Esophagus mucosa (tissue), 1 donor: ENCODE measurements at regions not wholly inside any gene's neighbourhood (a gene's known extent, or its start where the extent isn't known, plus 50 kb on each side); places are given as distances from the start of the nearest gene placed in this dataset.
"Not testable (repeated sequence)": the region's sequence is repeated elsewhere in the genome, so short reads cannot be mapped to it uniquely, and the experiment has no call there.

Experiments
- ATAC-seq: fragments of 200-7000 bp; cut with Tn5 transposase; one replicate; pipeline ENCODE4 v1.9.1; 2020
- donor health status: DM: yes; HTN: yes; CAD: no.

DNA sequence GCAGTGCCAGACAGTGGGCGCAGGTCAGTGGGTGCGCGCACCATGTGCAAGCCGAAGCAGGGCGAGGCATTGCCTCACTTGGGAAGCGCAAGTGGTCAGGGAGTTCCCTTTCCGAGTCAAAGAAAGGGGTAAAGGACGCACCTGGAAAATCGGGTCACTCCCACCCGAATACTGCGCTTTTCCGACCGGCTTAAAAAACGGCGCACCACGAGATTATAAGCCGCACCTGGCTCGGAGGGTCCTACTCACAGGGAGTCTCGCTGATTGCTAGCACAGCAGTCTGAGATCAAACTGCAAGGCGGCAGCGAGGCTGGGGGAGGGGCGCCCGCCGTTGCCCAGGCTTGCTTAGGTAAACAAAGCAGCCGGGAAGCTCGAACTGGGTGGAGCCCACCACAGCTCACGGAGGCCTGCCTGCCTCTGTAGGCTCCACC lies 77.9 kb downstream of the NR4A2 start:
- not testable (repeated sequence) for ATAC-seq

DNA sequence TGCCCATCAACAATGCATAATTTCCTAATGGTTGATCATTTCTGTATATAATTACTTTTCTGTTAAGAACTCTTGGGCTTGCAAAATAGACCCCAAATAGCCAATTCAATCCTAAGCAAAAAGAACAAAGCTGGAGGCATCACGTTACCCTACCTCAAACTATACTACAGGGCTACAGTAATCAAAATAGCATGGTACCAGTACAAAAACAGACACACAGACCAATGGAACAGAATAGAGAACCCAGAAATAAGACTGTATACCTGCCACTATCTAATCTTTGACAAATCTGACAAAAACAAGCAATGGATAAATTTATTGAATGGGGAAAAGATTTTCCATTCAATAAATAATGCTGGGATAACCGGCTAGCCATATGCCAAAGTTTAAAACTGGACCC lies 78.8 kb downstream of the NR4A2 start:
- ATAC-seq, result no peak

DNA sequence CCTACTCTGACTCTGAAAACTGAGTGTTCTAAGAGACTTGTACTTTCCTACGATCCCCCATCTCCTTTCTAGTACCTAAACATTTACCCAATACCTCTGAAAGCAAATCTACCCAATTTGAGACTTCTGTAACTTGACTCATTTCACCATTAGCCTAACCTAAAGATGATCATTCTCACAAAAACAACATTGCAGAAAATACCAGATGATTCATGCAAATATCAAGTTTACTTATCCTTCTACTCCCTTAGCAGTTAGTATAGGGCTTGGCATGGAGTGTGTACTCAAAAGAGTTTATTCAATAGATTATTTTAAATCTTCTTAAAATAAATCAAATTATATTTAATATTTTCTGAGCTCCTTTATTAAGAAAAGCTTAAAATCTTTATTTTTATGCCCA lies 89.6 kb downstream of the NR4A2 start:
- no peak for ATAC-seq

DNA sequence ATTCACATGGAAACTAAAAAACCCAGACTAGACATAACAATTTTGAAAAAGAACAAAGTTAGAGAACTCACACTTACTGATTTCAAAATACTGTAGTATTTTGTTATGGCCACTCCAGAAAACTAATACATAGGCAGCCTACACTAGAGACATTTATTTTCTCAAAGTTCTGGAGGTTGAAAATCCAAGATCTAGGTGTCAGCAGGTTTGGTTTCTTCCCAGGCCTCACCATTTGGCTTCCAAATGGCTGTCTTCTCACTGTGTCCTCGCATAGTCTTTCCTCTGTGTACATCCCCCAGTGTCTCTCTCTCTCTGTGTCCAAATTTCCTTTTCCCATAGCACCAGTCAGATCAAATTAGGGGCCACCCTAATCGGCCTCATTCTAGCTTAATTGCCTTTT lies 95.0 kb downstream of the NR4A2 start:
- ATAC-seq, result no peak

DNA sequence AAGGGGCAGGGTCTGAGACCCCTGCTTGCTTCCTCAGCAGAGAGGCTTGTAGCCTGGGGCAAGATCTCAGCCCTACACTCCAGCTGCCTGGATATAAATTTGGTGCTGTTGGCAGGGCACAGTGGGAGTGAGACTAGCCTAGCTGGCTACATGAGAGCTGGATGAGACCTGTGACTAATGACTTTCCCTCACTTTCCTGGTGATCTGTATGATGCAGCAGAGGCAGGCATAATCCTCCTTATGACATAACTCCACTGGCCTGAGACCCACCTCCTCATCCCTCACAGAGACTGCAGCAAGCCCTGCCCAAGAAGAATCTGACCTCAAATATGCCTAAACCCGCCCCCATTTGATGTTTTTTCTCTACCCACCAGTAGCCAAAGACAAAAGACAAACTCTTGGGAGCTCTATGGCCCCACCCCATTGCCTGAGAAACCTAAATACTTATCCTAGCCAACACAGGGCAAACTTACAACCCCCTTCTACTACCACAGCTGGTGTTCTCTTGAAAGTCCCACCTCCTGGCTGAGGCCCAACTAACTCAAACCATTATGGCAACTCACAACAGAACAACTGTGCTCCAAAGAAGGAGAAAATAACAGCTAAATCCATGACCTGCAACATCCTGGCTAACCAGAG lies 102.7 kb downstream of the NR4A2 start:
- peak; percentile 82 for ATAC-seq

DNA sequence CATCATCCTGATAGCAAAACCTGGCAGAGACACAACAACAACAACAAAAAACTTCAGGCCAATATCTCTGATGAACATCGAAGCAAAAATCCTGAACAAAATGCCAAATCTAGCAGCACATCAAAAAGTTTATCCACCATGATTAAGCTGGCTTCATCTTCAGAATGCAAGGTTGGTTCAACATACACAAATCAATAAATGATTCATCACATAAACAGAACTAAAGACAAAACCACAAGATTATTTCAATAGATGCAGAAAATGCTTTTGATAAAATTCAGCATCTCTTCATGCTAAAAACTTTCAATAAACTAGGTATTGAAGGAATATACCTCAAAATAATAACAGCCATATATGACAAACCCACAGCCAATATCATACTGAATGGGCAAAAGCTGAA lies 109.2 kb downstream of the NR4A2 start:
- ATAC-seq, result not testable (repeated sequence)

DNA sequence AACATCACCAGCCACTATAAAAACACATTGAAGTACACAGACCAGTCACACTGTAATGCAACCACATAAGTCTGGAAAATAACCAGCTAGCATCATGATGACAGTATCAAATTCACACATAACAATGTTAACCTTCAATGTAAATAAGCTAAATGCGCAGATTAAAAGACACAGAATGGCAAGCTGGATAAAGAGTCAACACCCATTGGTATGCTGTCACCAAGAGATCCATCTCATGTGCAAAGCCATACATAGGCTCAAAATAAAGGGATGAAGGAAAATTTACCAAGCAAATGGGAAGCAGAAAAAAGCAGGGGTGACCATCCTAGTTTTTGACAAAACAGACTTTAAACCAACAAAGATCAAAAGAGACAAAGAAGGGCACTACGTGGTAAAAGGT lies 110.8 kb downstream of the NR4A2 start:
- ATAC-seq, result no peak

DNA sequence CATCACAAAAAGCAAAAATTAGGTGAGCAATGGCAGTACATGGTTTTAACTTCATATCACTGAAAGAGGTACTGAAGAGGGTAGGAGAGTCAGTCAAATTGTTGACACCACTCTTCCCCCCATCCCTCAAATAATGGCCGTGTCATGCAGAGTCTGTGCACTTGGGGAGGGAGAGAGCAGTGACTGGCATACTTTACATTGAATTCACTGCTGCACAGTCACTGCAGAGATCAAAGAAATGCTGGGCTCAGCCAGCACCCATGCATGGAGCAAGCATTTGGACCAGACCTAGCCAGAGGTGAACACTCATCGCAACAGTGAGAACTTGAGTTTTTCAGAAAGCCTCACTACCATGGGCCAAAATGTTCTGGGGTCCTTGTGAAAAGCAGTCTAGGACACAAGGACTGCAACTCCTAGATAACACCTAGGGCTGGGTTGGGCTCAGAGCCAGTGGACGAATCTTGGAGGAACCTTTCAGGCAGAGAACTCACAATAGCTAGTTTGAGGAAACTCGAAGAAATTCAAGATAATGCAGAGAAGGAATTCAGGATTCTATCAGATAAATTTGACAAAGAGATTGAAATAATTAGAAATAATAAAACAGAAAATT lies 112.9 kb downstream of the NR4A2 start:
- no peak for ATAC-seq

DNA sequence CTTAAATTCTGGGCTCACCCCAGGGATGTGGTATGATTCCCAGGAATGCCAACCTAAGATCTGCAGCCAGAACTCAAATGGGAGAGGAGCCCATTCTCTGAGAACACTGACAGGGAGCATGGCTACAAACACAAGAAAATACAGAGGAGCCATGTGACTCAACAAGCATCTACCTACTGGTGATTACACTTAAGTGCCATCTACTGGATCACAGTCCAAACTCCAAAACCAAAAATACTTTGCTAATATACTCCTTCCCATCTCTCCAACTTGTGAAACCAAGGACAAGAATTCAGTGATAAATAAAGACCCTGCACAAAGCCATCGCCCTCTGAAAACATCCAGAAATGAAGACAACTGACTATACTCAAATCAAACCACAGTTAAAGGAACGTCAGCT lies 116.9 kb downstream of the NR4A2 start:
- peak; percentile 35 for ATAC-seq

DNA sequence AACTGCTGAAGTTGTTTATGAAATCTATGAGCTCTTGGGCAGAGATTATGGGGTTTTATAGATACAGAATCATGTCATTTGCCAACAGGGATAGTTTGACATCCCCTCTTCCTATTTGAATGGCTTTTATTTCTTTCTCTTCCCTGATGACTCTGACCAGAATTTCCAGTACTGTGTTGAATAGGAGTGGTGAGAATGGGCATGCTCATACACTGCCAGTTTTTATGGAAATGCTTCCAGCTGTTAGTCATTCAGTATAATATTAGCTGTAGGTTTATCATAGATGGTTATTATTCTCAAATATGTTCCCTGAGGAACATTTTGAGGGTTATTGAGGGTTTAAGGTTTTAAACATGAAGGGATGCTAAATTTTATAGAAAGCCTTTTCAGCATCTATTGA lies 121.2 kb downstream of the NR4A2 start:
- peak; percentile 87 for ATAC-seq

DNA sequence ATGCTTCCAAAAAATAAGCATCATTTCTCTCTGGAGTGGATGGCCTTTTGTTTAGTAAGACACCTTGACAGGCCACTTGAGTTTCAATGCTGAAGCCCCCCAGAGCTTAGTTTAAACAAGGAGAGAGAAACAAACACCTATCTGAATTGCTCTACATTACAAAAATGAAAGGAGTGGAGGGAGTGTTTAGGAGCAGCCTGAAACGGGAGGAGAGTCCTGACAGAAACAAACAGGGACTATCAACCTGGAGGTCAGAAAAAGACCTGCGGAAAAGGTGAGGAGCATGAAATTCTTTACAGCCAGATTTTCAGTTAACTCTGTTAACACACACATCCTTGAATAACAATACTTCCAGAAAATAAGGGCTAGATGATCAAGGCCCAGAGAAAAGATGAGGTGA lies 126.2 kb downstream of the NR4A2 start:
- no peak for ATAC-seq

DNA sequence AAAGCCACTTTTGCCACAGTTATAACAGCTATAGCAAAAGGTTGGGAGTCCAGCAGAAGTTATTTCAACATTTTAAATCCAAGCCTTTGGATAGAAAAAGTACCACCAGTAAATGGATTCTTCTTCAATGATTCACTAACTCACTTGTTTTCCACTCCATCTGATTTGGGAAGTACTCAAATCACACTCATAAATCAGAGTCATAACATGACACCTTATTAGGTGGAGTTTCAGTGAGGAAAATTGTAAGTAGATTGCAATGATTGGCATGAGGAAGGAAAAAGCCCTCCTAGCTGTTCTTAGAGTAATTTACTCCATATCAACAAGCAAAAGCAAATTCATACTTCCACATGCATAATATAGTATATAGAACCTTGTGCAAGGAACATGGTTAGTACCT lies 132.9 kb downstream of the NR4A2 start:
- peak; percentile 66 for ATAC-seq

DNA sequence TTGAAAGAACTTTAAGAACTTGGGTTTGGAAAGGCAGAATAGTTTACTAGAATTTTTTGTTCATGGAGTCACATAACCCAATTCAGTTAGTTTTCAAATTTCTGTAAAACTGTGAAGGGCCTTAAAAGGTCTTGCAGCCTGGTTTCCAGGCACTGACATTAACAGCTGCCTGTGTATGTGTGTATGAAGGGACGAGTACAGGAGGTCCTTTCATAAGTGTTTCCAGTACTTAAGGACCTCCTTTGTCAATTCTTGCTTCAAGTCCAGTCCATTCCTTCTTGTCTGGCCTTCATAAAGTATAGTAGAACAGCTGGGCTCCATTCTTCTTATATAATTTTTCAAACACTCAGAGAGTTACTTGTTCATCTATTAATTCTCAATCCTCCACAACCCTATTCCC lies 136.5 kb downstream of the NR4A2 start:
- no peak for ATAC-seq

DNA sequence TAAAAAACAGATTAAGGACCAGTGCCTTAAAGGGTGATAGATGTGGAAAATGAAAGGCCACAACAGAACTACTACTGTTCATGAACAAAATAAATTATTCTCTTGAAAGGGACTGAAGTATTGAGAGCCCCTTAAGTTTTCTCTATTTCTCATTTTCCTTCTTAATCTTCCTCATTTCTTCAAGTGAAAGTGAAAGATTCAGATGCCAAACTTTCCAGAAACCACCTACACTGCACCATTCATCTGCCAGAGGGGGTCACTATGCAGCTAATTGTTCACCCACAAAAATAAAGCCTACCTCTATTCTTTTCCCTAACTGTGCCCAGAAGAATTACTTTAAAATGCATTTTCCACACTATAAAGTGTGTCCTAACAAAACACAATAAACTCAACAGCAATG lies 140.1 kb downstream of the NR4A2 start:
- ATAC-seq, result no peak

DNA sequence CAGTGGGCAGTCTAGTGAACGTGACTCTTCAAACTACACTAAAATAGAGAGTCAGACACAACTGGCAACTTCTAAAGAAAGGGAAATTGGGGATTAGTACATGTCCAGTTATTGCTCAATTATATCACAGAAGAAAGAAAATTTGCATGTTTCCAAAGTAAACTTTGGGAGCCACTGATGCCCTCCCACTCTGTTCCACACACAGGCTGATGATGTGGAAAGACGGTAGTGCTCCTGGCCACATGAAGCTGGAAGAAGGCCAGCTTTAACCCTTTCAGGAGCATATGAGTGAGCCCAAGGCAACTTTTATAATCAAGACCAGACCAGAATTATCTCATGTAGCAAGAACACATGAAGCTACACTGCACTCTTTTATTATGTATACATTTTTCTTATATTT lies 141.0 kb downstream of the NR4A2 start:
- ATAC-seq, result peak; percentile 45

DNA sequence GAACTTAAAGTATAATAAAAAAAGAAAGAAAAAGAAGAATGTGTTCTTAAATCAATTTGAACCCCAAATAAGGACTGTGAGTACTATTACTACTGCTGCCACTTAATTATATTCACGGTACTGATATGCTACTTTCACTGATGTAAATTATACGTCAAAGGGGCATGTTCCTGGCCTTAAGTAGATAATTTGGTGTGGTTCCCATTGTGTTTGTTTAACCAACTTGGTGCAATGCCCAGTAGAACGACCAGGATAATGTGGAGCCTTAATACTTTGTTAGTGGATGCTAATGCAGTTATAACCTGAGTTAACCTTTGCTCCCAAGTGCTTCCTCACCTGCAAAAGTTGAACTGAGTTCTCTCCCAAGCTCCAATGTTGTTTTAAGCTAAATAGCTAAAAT lies 142.0 kb downstream of the NR4A2 start:
- no peak for ATAC-seq

DNA sequence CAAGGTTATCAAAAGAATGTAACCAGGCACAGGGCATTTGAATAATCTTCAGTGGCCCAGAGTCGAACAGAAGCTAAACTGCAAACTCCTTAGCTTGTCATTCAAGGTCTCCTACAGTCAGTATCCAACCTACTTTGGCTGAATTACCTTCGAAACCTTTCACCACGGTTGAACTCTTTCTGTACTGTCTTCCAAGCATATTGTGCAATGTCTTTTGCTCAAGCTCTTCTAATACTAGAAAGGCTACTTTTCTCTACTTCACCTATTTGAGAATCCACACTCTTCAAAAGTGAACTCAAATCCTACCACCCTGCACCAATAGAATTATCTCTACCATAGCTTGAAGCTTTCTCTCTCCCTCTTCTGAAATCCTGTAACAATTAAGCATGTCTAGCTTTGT lies 142.9 kb downstream of the NR4A2 start:
- ATAC-seq, result peak; percentile 48

DNA sequence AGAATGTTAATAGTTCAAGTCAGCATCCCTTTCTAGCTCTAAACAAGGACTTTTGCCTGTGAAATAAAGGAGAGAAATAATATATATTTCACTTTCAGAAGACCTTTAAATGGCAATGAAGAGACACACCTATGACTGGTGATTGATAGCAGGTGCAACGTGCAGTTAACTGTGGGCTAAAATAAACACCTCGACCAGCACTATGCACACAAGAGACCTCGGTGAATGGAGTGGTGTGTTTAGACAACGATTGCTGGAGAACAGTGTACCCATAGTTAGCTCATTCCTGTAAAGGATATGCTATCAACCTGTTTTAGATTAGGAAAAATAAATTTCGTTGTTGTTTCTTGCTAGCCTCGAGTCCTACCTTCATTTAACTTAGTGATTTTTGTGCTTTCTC lies 143.4 kb downstream of the NR4A2 start:
- no peak for ATAC-seq

DNA sequence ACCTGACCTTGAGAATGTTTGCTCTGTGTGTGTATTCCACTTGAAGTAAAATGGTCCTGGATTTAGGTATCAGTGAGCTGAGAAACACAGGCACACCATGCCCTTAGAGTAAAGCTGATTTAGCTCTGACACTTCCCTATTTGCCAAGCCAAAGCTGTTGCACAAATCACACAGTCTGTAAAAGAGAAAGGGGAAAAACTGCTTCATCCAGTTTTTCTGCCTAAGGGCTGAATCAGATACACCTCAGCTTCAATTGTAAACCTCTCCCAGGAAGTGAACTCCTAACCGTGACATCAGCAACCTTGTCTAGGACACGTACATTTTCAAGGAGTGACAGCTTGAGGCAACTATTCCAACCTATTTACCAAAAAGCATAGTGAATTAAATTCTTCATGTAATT lies 150.4 kb downstream of the NR4A2 start:
- peak; percentile 98 for ATAC-seq

DNA sequence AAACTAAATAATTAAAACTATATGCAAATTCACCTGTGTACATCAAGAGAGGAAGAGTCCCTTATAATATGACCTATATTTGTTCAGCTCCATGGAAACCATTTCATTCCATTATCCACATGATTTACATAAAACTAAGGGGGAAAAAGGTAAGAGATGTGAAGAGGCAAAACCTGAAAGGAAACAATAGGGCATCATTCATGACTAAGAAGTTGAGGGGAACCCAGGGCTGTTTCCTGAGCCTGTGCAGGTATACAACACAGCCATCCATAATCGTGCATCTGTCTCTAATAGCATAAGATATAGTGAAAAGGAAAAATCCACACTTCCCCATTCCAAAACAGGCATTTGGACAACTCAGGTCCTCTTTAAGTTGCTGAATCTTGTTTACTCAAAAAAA lies 151.3 kb downstream of the NR4A2 start:
- ATAC-seq, result peak; percentile 56

DNA sequence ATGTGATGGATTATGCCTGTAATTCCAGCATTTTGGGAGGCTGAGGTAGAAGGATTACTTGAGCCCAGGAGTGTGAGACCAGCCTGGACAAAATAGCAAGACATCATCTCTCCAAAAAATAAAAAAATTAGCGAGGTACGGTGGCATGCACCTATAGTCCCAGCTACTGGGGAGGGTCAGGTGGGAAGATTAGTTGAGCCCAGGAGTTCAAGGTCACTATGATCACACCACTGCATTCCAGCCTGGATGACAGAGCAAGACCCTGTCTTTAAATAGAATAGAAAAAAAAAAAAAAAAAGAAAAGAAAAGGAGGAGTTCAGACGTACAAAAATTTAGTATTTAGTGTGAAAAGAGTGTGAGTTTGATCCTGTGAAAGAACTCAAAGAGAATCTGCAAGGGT lies 154.9 kb downstream of the NR4A2 start:
- ATAC-seq, result no peak

DNA sequence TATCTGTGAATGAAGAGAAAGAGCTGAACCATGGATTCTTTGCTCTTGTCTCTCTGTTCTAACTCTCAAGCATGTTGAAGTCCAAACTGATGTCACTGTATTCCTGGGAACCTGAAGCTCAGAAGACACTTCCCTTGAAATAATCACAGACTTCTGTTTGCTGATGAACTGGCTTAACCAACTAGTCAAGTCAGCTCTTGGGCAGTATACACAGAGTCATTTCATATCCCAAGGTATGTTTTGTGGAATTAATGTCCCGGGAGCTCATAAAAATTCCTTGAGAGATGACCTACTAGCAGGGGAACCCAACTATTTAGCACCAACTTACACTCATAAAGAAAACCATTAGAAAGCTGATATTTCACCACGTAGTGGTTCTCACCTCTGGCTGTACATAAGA lies 156.6 kb downstream of the NR4A2 start:
- no peak for ATAC-seq

DNA sequence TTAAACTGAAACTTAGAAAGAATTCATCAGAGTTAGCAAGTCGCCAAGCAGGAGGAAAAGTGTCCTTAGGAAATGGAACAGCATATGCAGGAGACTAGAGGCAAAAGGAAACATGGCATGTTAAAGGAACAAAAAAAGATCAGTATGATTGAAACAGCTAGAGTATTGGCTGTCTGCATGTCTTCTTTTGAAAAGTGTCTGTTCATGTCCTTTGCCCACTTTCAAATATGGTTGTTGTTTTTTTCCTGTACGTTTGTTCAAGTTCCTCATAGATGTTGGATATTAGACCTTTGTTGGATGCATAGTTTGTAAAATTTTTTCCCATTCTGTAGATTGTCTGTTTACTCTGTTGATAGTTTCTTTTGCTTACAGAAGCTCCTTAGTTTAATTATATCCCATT lies 161.6 kb downstream of the NR4A2 start:
- ATAC-seq, result no peak

DNA sequence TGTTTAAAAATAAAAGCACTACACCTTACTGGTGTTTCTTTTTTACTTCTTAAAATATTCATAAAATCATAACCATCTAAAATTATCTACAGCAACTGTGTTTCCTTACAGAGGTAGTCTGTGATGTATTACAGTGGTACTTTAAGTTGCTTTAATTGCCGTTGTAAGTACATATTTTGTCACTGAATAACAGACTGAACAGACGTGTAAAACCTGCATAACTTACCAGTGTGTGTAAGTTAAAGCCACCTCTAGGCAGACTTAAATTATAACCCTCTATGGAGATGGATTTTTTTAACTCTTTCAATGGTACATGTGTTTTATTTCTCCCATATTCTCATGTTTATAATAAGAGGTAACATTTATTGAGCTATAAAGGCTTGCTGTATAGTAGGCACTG lies 166.8 kb downstream of the NR4A2 start:
- ATAC-seq, result peak; percentile 83

DNA sequence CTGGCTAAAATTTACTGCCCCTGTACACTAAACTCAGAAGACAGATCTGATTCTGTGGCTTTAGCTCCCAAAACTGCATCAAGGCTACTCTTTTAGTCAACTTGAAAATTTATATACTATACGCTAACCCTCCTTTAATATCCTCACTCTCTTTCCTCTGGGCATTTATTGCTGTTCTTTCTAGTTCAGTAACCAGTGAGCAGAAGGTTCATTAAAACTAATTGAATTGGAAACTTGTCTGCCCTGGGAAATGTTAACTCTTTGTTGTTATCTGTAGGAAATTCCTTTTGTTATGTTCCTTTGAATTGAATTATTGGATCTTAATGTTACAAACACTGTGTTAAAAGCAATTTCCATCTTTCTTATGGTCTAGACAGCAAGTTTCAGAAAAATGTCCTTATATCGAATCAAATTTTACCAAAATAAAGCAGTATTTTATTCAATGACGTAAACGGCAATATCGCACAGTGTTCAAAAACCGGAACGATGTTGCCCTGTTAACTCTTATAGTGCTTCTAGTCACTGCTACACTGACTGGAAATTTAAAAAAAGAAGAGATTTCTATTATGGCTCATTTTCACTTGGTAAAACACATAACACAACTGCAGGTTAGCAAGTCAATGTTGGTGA lies 168.3 kb downstream of the NR4A2 start:
- no peak for ATAC-seq
